GM21381 (cell line): ENCODE measurements at regions not wholly inside any gene's neighbourhood (a gene's known extent, or its start where the extent isn't known, plus 50 kb on each side); places are given as distances from the start of the nearest gene placed in this dataset.

ENCODE experiments used
- ATAC-seq: cut with Tn5 transposase; IDR thresholded peaks from one replicate; pipeline ENCODE4 v1.9.1; 2021; ENCODE audit warnings: mild to moderate bottlenecking, moderate library complexity; ENCODE audit not compliant: unreplicated experiment

- ATAC-seq: no peak
These were observed 89.3 kb upstream of the UGT8 start for GRCh38 chr4:114509340-114509739.

GRCh38 chr4:114512595-114513295, 85.9 kb upstream of the UGT8 start:
- ATAC-seq: no peak

- ATAC-seq: no peak
These were observed 79.2 kb upstream of the UGT8 start for GRCh38 chr4:114519368-114519767.

GRCh38 chr4:114527170-114527569, 71.4 kb upstream of the UGT8 start:
- no peak for ATAC-seq

- ATAC-seq: no peak
These were observed 71.0 kb upstream of the UGT8 start for GRCh38 chr4:114527637-114528036.

- no peak for ATAC-seq
These were observed 62.9 kb upstream of the UGT8 start for GRCh38 chr4:114535725-114536124.

- no peak for ATAC-seq
These were observed 61.3 kb upstream of the UGT8 start for GRCh38 chr4:114537352-114537751.

- ATAC-seq: no peak
These were observed 60.5 kb upstream of the UGT8 start for GRCh38 chr4:114538012-114538617.

GRCh38 chr4:114539985-114540384, 58.6 kb upstream of the UGT8 start:
- ATAC-seq: no peak

GRCh38 chr4:114547340-114548134, 51.1 kb upstream of the UGT8 start:
- ATAC-seq: no peak
